Common myeloid progenitor, CD34-positive (primary cell): ENCODE measurements at regions not wholly inside any gene's neighbourhood (a gene's known extent, or its start where the extent isn't known, plus 50 kb on each side); places are given as distances from the start of the nearest gene placed in this dataset.
"Not testable (repeated sequence)": the region's sequence is repeated elsewhere in the genome, so short reads cannot be mapped to it uniquely, and the experiment has no call there.

Source experiments
- CTCF ChIA-PET: fragments of 350-600 bp; sonication (Branson Sonifier 250); formaldehyde crosslinking; loops from one replicate; lab custom pipeline; 2021; ENCODE audit warnings: antibody characterized with exemption; lab: Charles Lee
- POLR2A ChIA-PET: fragments of 350-600 bp; sonication (Branson Sonifier 250); formaldehyde crosslinking; loops from one replicate; lab custom pipeline; 2021; ENCODE audit warnings: antibody characterized with exemption; lab: Charles Lee
- DNase-seq, 3 donors: peaks; one replicate each; pipeline versions ENCODE4 v3.0.0 to v3.0.0-alpha.2; 2013
- H3K27ac ChIP-seq, 2 experiments: 1 replicate in 1 of 2; 2 replicates in 1 of 2; pipeline ENCODE4 v1.7.0; 2013; ENCODE audit warnings: inconsistent platforms in 2 of 2, low read length in 2 of 2, mild to moderate bottlenecking in 2 of 2, low read depth in 1 of 2, moderate library complexity in 1 of 2; ENCODE audit not compliant: severe bottlenecking in 2 of 2, insufficient read depth in 1 of 2, poor library complexity in 1 of 2
- H3K27me3 ChIP-seq, 5 experiments: replicated peaks in 2 of 5; 1 replicate in 3 of 5; 2 replicates in 2 of 5; pipeline versions ENCODE4 v1.6.1 to v1.7.0; 2013; ENCODE audit warnings: low read length in 4 of 5, mild to moderate bottlenecking in 2 of 5, moderate library complexity in 2 of 5, inconsistent platforms in 1 of 5; ENCODE audit not compliant: insufficient read depth in 5 of 5, control insufficient read depth in 4 of 5
- H3K36me3 ChIP-seq, 4 experiments: 1 replicate in 2 of 4; 2 replicates in 2 of 4; pipeline versions ENCODE4 v1.6.1 to v1.7.0; 2013; ENCODE audit warnings: low read length in 3 of 4, control low read depth in 1 of 4, mild to moderate bottlenecking in 1 of 4; ENCODE audit not compliant: control insufficient read depth in 4 of 4, insufficient read depth in 4 of 4
- H3K4me1 ChIP-seq, 4 experiments: 1 replicate in 3 of 4; 2 replicates in 1 of 4; pipeline versions ENCODE4 v1.6.1 to v1.7.1; 2013; ENCODE audit warnings: low read length in 3 of 4, mild to moderate bottlenecking in 3 of 4, control low read depth in 1 of 4, inconsistent platforms in 1 of 4, moderate library complexity in 1 of 4; ENCODE audit not compliant: control insufficient read depth in 4 of 4, insufficient read depth in 4 of 4; ENCODE audit errors: control extremely low read depth in 1 of 4
- H3K4me3 ChIP-seq, 7 experiments: 1 replicate in 4 of 7; 2 replicates in 3 of 7; pipeline versions ENCODE4 v1.5.1 to v1.7.0; 2013; ENCODE audit warnings: mild to moderate bottlenecking in 7 of 7, low read length in 6 of 7, moderate library complexity in 6 of 7, inconsistent platforms in 2 of 7, low read depth in 2 of 7, control low read depth in 1 of 7; ENCODE audit not compliant: insufficient read depth in 4 of 7, control insufficient read depth in 1 of 7; ENCODE audit errors: extremely low read depth in 1 of 7
- H3K9me3 ChIP-seq, 5 experiments: 1 replicate in 4 of 5; 2 replicates in 1 of 5; pipeline versions ENCODE4 v1.6.1 to v1.7.1; 2013; ENCODE audit warnings: low read length in 4 of 5, mild to moderate bottlenecking in 2 of 5, inconsistent platforms in 1 of 5, low read depth in 1 of 5, moderate library complexity in 1 of 5; ENCODE audit not compliant: control insufficient read depth in 4 of 5, insufficient read depth in 2 of 5; ENCODE audit errors: control extremely low read depth in 1 of 5
- WGBS: methylation state at CpG from one replicate; pipeline ENCODE4 v1.1.5; 2013; ENCODE audit not compliant: insufficient coverage; 5-methylcytosine and 5-hydroxymethylcytosine counted together

GRCh38 chr9:13436591-13436990 lies 157.1 kb upstream of the MPDZ start:
- H3K27me3 ChIP-seq = peaks cover 0 to 13% (median 0%) of the 10 kb centered on the region in 5 experiments
- POLR2A ChIA-PET = interaction anchor here (0.6 kb wide), 1 partner anchor 20 kb away, joined by 3 read pairs; no protein-coding TSS in a partner anchor
- DNase-seq = no peak
- no peaks in the 10 kb centered on the region for H3K36me3 ChIP-seq
- H3K9me3 ChIP-seq = no peaks in the 10 kb centered on the region
- no peak overlapping the region for H3K27ac ChIP-seq
- H3K4me3 ChIP-seq = no peak overlapping the region
- CTCF ChIA-PET = interaction anchor here (0.6 to 1.0 kb wide), 2 partner anchors 9 to 296 kb away, joined by 4 to 5 read pairs; no protein-coding TSS in a partner anchor
- WGBS = 86% methylated on average over 1 of the region's 1 CpG
- H3K4me1 ChIP-seq = no peaks in the 10 kb centered on the region

GRCh38 chr9:13433453-13433852 lies 154.0 kb upstream of the MPDZ start:
- H3K27ac ChIP-seq, DNase-seq, H3K4me1 ChIP-seq, H3K9me3 ChIP-seq, H3K36me3 ChIP-seq, POLR2A ChIA-PET, H3K4me3 ChIP-seq: not testable (repeated sequence)
- H3K27me3 ChIP-seq = peaks cover 0 to 21% (median 0%) of the 10 kb centered on the region in 5 experiments
- WGBS = 100% methylated on average over 1 of the region's 4 CpGs
- CTCF ChIA-PET = interaction anchor here (0.7 kb wide), 1 partner anchor 1228 kb away, joined by 3 read pairs; no protein-coding TSS in a partner anchor

GRCh38 chr9:13432904-13433303 lies 153.4 kb upstream of the MPDZ start:
- Histone ChIP-seq H3K27me3 (peaks cover 0 to 21% (median 0%) of the 10 kb centered on the region in 5 experiments), H3K36me3 (no peaks in the 10 kb centered on the region), H3K4me1 (no peaks in the 10 kb centered on the region), H3K4me3 (no peak overlapping the region), H3K9me3 (no peaks in the 10 kb centered on the region), H3K27ac (no peak overlapping the region)
- no CpG with 5 or more reads among the region's 1 CpG for WGBS
- CTCF ChIA-PET = interaction anchor here (0.7 kb wide), 1 partner anchor 1229 kb away, joined by 3 read pairs; no protein-coding TSS in a partner anchor
- DNase-seq = peak in 1 of 3 donors; percentile 2
- POLR2A ChIA-PET = no interaction called here

GRCh38 chr9:13431692-13432091 lies 152.2 kb upstream of the MPDZ start:
- POLR2A ChIA-PET = no interaction called here
- Histone ChIP-seq H3K9me3 (no peaks in the 10 kb centered on the region), H3K27ac (no peak overlapping the region), H3K36me3 (no peaks in the 10 kb centered on the region), H3K27me3 (peaks cover 0 to 22% (median 0%) of the 10 kb centered on the region in 5 experiments), H3K4me1 (no peaks in the 10 kb centered on the region), H3K4me3 (no peak overlapping the region)
- CTCF ChIA-PET = no interaction called here
- no CpG with 5 or more reads among the region's 2 CpGs for WGBS
- DNase-seq = no peak

- CTCF ChIA-PET = interaction anchor here (4.5 kb wide), 1 partner anchor 921 kb away, joined by 73 read pairs; no protein-coding TSS in a partner anchor
Measured at GRCh38 chr9:13431222-13431536, 151.7 kb upstream of the MPDZ start.

GRCh38 chr9:13430368-13431221 lies 151.1 kb upstream of the MPDZ start:
- Histone ChIP-seq H3K27me3 (peaks cover 0 to 21% (median 0%) of the 10 kb centered on the region in 5 experiments), H3K27ac (no peak overlapping the region), H3K4me1 (no peaks in the 10 kb centered on the region), H3K4me3 (no peak overlapping the region), H3K9me3 (no peaks in the 10 kb centered on the region), H3K36me3 (no peaks in the 10 kb centered on the region)
- WGBS = 73% methylated on average over 8 of the region's 11 CpGs
- ChIA-PET POLR2A (interaction anchor here (0.6 kb wide), 1 partner anchor 12 kb away, joined by 4 read pairs; no protein-coding TSS in a partner anchor), CTCF (interaction anchor here (1.0 to 4.5 kb wide), 4 partner anchors 17 to 1004 kb away, joined by 3 to 73 read pairs (median 16); no protein-coding TSS in a partner anchor)
- DNase-seq = no peak

More at GRCh38 chr9:13431222-13431536, 151.7 kb upstream of the MPDZ start:
- H3K36me3 ChIP-seq = no peaks in the 10 kb centered on the region
- no peak overlapping the region for H3K4me3 ChIP-seq
- H3K27me3 ChIP-seq = peaks cover 0 to 23% (median 0%) of the 10 kb centered on the region in 5 experiments
- H3K9me3 ChIP-seq = no peaks in the 10 kb centered on the region
- no peak overlapping the region for H3K27ac ChIP-seq
- WGBS = 90% methylated on average over 4 of the region's 6 CpGs
- no peak for DNase-seq
- POLR2A ChIA-PET = interaction anchor here (0.6 kb wide), 1 partner anchor 12 kb away, joined by 4 read pairs; no protein-coding TSS in a partner anchor
- H3K4me1 ChIP-seq = no peaks in the 10 kb centered on the region
